SK-N-SH treated with all-trans-retinoic acid at 6 μM for 48 hours (cell line): ENCODE measurements at regions not wholly inside any gene's neighbourhood (a gene's known extent, or its start where the extent isn't known, plus 50 kb on each side); places are given as distances from the start of the nearest gene placed in this dataset.

Experiments used
- ATAC-seq: fragments of 200-7000 bp; cut with Tn5 transposase; 3 replicates; pipeline ENCODE4 v1.9.1; 2020; ENCODE audit warnings: mild to moderate bottlenecking, moderate library complexity
- ARNTL ChIP-seq: fragments of 450-650 bp; formaldehyde crosslinking; IDR thresholded peaks from 2 replicates; pipeline ENCODE4 v1.5.0; 2020; ENCODE audit warnings: low read depth, mild to moderate bottlenecking, moderate library complexity, borderline replicate concordance
- BACH2 ChIP-seq: fragments of 250-450 bp; sonication (Bioruptor Pico); IDR thresholded peaks from 2 replicates; pipeline ENCODE4 v1.9.0; 2021; ENCODE audit warnings: mild to moderate bottlenecking, borderline replicate concordance
- CSDC2 ChIP-seq: fragments of 250-450 bp; sonication (Bioruptor Pico); IDR thresholded peaks from 2 replicates; pipeline ENCODE4 v1.5.0; 2020; ENCODE audit warnings: mild to moderate bottlenecking, moderate library complexity
- CSRNP3 ChIP-seq: fragments of 250-450 bp; sonication (Bioruptor Pico); IDR thresholded peaks from 2 replicates; pipeline ENCODE4 v1.5.1; 2021; ENCODE audit warnings: mild to moderate bottlenecking, moderate library complexity
- ESRRG ChIP-seq: fragments of 250-450 bp; sonication (Bioruptor Pico); IDR thresholded peaks from 2 replicates; pipeline ENCODE4 v1.6.1; 2021; ENCODE audit warnings: mild to moderate bottlenecking
- ISL1 ChIP-seq: fragments of 250-450 bp; sonication (Bioruptor Pico); IDR thresholded peaks from 2 replicates; pipeline ENCODE4 v2.1.2; 2022; ENCODE audit warnings: mild to moderate bottlenecking, moderate library complexity
- OSR1 ChIP-seq: fragments of 250-450 bp; sonication (Bioruptor Pico); IDR thresholded peaks from 2 replicates; pipeline ENCODE4 v1.8.0; 2022; ENCODE audit warnings: moderate library complexity, mild to moderate bottlenecking, inconsistent platforms
- PATZ1 ChIP-seq: fragments of 250-450 bp; sonication (Bioruptor Pico); IDR thresholded peaks from 2 replicates; pipeline ENCODE4 v1.8.0; 2020; ENCODE audit warnings: mild to moderate bottlenecking, moderate library complexity, borderline replicate concordance
- POU6F1 ChIP-seq: fragments of 250-450 bp; sonication (Bioruptor Pico); IDR thresholded peaks from 2 replicates; pipeline ENCODE4 v1.8.0; 2021; ENCODE audit warnings: low read depth, mild to moderate bottlenecking, moderate library complexity, borderline replicate concordance
- PPARA ChIP-seq: fragments of 250-450 bp; sonication (Bioruptor Pico); IDR thresholded peaks from 2 replicates; pipeline ENCODE4 v1.5.0; 2020; ENCODE audit warnings: mild to moderate bottlenecking, borderline replicate concordance
- RARB ChIP-seq: fragments of 250-450 bp; sonication (Bioruptor Pico); IDR thresholded peaks from 2 replicates; pipeline ENCODE4 v1.8.0; 2021; ENCODE audit warnings: mild to moderate bottlenecking, moderate library complexity
- SNAI2 ChIP-seq: fragments of 250-450 bp; sonication (Bioruptor Pico); IDR thresholded peaks from 2 replicates; pipeline ENCODE4 v1.5.0; 2020; ENCODE audit warnings: mild to moderate bottlenecking, moderate library complexity
- TCF4 ChIP-seq: fragments of 250-450 bp; sonication (Bioruptor Pico); IDR thresholded peaks from 2 replicates; pipeline ENCODE4 v1.8.0; 2021; ENCODE audit warnings: mild to moderate bottlenecking, moderate library complexity, borderline replicate concordance
- TOX ChIP-seq: fragments of 250-450 bp; sonication (Bioruptor Pico); IDR thresholded peaks from 2 replicates; pipeline ENCODE4 v1.8.0; 2021; ENCODE audit warnings: mild to moderate bottlenecking, moderate library complexity, borderline replicate concordance
- ZC3H10 ChIP-seq: fragments of 250-450 bp; sonication (Bioruptor Pico); IDR thresholded peaks from 2 replicates; pipeline ENCODE4 v1.5.1; 2021; ENCODE audit warnings: mild to moderate bottlenecking, moderate library complexity
- ZFP3 ChIP-seq: fragments of 250-450 bp; sonication (Bioruptor Pico); IDR thresholded peaks from 2 replicates; pipeline ENCODE4 v1.5.0; 2020; ENCODE audit warnings: mild to moderate bottlenecking, moderate library complexity
- ZFP30 ChIP-seq: fragments of 450-650 bp; formaldehyde crosslinking; IDR thresholded peaks from 2 replicates; pipeline ENCODE4 v1.5.0; 2022; ENCODE audit warnings: mild to moderate bottlenecking, moderate library complexity
- ZNF565 ChIP-seq: fragments of 450-650 bp; formaldehyde crosslinking; conservative IDR thresholded peaks from 2 replicates; pipeline ENCODE4 v1.5.0; 2020; ENCODE audit warnings: low read depth, mild to moderate bottlenecking, moderate library complexity
- ZNF70 ChIP-seq: fragments of 450-650 bp; formaldehyde crosslinking; IDR thresholded peaks from 2 replicates; pipeline ENCODE4 v1.5.0; 2020; ENCODE audit warnings: mild to moderate bottlenecking, moderate library complexity
- ZNF8 ChIP-seq: fragments of 450-650 bp; formaldehyde crosslinking; IDR thresholded peaks from 2 replicates; pipeline ENCODE4 v1.5.0; 2020; ENCODE audit warnings: mild to moderate bottlenecking, moderate library complexity
- TF ChIP-seq, protein P1 (sequence below): fragments of 250-450 bp; sonication (Bioruptor Pico); IDR thresholded peaks from 2 replicates; pipeline ENCODE4 v1.5.0; 2020; ENCODE audit warnings: mild to moderate bottlenecking, moderate library complexity

DNA sequence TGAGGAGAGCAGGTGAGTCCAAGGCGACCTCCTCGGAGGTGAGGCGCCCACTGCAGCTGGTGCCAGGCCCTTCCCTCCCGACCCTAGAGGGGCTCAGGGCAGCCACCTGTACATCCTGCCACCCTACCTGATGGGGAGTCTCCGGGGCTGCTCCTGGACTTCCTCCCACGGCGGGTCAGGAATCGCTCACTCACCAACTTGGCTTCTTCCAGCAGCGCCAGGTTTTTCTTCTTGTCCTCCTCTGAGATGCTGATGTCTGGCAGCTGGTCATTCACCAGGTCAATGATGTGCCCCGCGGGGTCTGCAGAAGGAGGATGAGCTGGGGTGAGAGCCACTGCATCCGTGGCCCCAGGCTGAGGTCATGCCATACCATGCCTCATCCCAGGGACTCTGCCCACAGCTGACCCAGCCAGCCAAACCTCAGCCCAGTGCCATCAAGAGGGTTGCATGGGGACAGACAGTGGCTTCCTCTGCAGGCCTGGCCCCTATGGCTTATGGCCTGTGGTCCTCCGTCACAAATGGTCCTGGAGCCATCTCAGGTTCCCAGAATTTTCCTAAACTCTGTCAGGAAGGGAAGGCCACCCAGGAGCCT is 61.0 kb upstream of the LYVE1 start:
- ATAC-seq = no peak
- no peak for TF ChIP-seq SNAI2 (CRISPR knock-in tag)
- TF ChIP-seq OSR1 = no peak
- TF ChIP-seq ZNF8 (CRISPR knock-in tag) = no peak
- TF ChIP-seq ARNTL (CRISPR knock-in tag) = no peak
- TF ChIP-seq CSRNP3 = no peak
- no peak for TF ChIP-seq ZNF565 (CRISPR knock-in tag)
- TF ChIP-seq ZNF70 (CRISPR knock-in tag) = no peak
- no peak for TF ChIP-seq ZFP3 (CRISPR knock-in tag)
- no peak for TF ChIP-seq ISL1
- no peak for TF ChIP-seq RARB
- TF ChIP-seq TOX (CRISPR knock-in tag) = no peak
- TF ChIP-seq, all 23 proteins: peak for 0

GRCh38 chr11:10628508-10629236 is 60.2 kb upstream of the LYVE1 start:
- TF ChIP-seq, protein P1, sequence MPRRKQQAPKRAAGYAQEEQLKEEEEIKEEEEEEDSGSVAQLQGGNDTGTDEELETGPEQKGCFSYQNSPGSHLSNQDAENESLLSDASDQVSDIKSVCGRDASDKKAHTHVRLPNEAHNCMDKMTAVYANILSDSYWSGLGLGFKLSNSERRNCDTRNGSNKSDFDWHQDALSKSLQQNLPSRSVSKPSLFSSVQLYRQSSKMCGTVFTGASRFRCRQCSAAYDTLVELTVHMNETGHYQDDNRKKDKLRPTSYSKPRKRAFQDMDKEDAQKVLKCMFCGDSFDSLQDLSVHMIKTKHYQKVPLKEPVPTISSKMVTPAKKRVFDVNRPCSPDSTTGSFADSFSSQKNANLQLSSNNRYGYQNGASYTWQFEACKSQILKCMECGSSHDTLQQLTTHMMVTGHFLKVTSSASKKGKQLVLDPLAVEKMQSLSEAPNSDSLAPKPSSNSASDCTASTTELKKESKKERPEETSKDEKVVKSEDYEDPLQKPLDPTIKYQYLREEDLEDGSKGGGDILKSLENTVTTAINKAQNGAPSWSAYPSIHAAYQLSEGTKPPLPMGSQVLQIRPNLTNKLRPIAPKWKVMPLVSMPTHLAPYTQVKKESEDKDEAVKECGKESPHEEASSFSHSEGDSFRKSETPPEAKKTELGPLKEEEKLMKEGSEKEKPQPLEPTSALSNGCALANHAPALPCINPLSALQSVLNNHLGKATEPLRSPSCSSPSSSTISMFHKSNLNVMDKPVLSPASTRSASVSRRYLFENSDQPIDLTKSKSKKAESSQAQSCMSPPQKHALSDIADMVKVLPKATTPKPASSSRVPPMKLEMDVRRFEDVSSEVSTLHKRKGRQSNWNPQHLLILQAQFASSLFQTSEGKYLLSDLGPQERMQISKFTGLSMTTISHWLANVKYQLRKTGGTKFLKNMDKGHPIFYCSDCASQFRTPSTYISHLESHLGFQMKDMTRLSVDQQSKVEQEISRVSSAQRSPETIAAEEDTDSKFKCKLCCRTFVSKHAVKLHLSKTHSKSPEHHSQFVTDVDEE (CRISPR knock-in tag) = no peak
- TF ChIP-seq POU6F1 (CRISPR knock-in tag) = no peak
- no peak for TF ChIP-seq ZC3H10
- no peak for TF ChIP-seq ARNTL (CRISPR knock-in tag)
- no peak for TF ChIP-seq ESRRG (CRISPR knock-in tag)
- no peak for TF ChIP-seq CSDC2 (CRISPR knock-in tag)
- no peak for TF ChIP-seq TOX (CRISPR knock-in tag)
- TF ChIP-seq ZNF8 (CRISPR knock-in tag) = no peak
- no peak for TF ChIP-seq PPARA (CRISPR knock-in tag)
- no peak for TF ChIP-seq OSR1
- TF ChIP-seq ZNF565 (CRISPR knock-in tag) = no peak
- TF ChIP-seq ZFP30 = no peak
- no peak for TF ChIP-seq SNAI2 (CRISPR knock-in tag)
- TF ChIP-seq ISL1 = no peak
- no peak for TF ChIP-seq ZNF70 (CRISPR knock-in tag)
- no peak for TF ChIP-seq PATZ1 (CRISPR knock-in tag)
- no peak for TF ChIP-seq BACH2
- TF ChIP-seq RARB = no peak
- no peak for TF ChIP-seq TCF4 (CRISPR knock-in tag)

GRCh38 chr11:10627816-10628215 is 59.4 kb upstream of the LYVE1 start:
- no peak for ATAC-seq
- no peak for TF ChIP-seq ZNF70 (CRISPR knock-in tag)
- TF ChIP-seq, protein P1 (CRISPR knock-in tag) = no peak

More at GRCh38 chr11:10628508-10629236, 60.2 kb upstream of the LYVE1 start:
- ATAC-seq = no peak
